Tibial nerve (tissue), 4 donors: ENCODE measurements at regions not wholly inside any gene's neighbourhood (a gene's known extent, or its start where the extent isn't known, plus 50 kb on each side); places are given as distances from the start of the nearest gene placed in this dataset.

ENCODE experiments used
- DNase-seq, 2 donors: peaks; one replicate each; pipeline ENCODE4 v3.0.0-alpha.2; 2019; ENCODE audit warnings: low spot score in 2 of 2
- H3K27ac ChIP-seq, 4 donors: fragments of 200-600 bp; sonication (generic) in 3 of 4; one replicate each; pipeline ENCODE4 v1.5.1; 2017 to 2019; ENCODE audit warnings: mild to moderate bottlenecking in 1 of 4
- H3K27me3 ChIP-seq, 2 donors: fragments of 200-600 bp; sonication (generic) in 1 of 2; one replicate each; pipeline versions ENCODE4 v1.5.1 to v1.6.0; 2017 to 2019
- H3K36me3 ChIP-seq, 3 donors: fragments of 200-600 bp; sonication (generic); one replicate each; pipeline ENCODE4 v1.5.1; 2018 to 2019
- H3K4me1 ChIP-seq, 4 donors: fragments of 200-600 bp; sonication (generic) in 3 of 4; one replicate each; pipeline ENCODE4 v1.5.1; 2017 to 2019
- H3K4me3 ChIP-seq, 4 donors: fragments of 200-600 bp; sonication (generic) in 3 of 4; one replicate each; pipeline ENCODE4 v1.5.1; 2017 to 2019; ENCODE audit warnings: mild to moderate bottlenecking in 1 of 4, moderate library complexity in 1 of 4
- H3K9me3 ChIP-seq, 4 donors: fragments of 200-600 bp; sonication (generic) in 3 of 4; one replicate each; pipeline ENCODE4 v1.5.1; 2017 to 2019
- EP300 ChIP-seq, 2 donors: sonication (generic); formaldehyde crosslinking; IDR thresholded peaks; one replicate each; pipeline ENCODE4 v1.6.1; 2017; ENCODE audit warnings: antibody characterized with exemption in 2 of 2, mild to moderate bottlenecking in 1 of 2
- POLR2A ChIP-seq, 2 donors: fragments of 450-650 bp; IDR thresholded peaks; one replicate each; pipeline ENCODE4 v1.6.1; 2017; ENCODE audit warnings: antibody characterized with exemption in 2 of 2, mild to moderate bottlenecking in 2 of 2, moderate library complexity in 2 of 2
- WGBS, 2 donors: methylation state at CpG; one replicate each; pipeline ENCODE4 v1.1.5; 2018; 5-methylcytosine and 5-hydroxymethylcytosine counted together
- TF ChIP-seq, protein P1 (sequence below), 5 experiments: fragments of 200-600 bp in 3 of 5; fragments of 450-650 bp in 2 of 5; sonication (generic) in 3 of 5; IDR thresholded peaks; one replicate each; pipeline ENCODE4 v1.5.1; 2016 to 2019; ENCODE audit warnings: antibody characterized with exemption in 5 of 5, mild to moderate bottlenecking in 3 of 5, moderate library complexity in 2 of 5

DNA sequence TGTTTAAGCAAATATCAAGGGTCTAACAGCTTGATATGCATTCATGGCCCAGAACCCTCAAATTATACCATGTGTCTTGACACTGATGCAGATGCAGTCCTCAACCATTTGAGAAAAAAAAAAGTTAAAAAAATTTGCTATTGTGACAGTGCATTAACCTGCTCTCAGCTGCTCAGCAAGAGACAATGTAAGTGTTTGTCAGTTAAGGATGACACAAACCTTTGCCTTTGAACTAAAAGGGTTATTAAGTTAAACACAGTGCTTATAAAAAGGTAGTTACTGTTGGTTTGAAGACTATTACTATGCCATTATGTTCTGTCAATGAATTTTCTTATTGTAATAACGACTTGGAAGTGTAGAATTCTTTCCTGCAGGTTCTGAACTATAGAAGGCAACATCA lies 655.6 kb upstream of the NEGR1 start:
- H3K9me3 ChIP-seq: no peaks in the 10 kb centered on the region
- 45 to 56% methylated on average over 1 of the region's 1 CpG for WGBS, 2 donors
- H3K27ac ChIP-seq: no peak overlapping the region
- no peaks in the 10 kb centered on the region for H3K36me3 ChIP-seq
- H3K4me3 ChIP-seq: no peak overlapping the region
- H3K4me1 ChIP-seq: no peaks in the 10 kb centered on the region
- TF ChIP-seq, protein P1, sequence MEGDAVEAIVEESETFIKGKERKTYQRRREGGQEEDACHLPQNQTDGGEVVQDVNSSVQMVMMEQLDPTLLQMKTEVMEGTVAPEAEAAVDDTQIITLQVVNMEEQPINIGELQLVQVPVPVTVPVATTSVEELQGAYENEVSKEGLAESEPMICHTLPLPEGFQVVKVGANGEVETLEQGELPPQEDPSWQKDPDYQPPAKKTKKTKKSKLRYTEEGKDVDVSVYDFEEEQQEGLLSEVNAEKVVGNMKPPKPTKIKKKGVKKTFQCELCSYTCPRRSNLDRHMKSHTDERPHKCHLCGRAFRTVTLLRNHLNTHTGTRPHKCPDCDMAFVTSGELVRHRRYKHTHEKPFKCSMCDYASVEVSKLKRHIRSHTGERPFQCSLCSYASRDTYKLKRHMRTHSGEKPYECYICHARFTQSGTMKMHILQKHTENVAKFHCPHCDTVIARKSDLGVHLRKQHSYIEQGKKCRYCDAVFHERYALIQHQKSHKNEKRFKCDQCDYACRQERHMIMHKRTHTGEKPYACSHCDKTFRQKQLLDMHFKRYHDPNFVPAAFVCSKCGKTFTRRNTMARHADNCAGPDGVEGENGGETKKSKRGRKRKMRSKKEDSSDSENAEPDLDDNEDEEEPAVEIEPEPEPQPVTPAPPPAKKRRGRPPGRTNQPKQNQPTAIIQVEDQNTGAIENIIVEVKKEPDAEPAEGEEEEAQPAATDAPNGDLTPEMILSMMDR (IDR thresholded peaks at IDR 0.05): no peak
- TF ChIP-seq POLR2A (IDR thresholded peaks at IDR 0.05) (no peak), EP300 (IDR thresholded peaks at IDR 0.05) (no peak)
- H3K27me3 ChIP-seq: no peaks in the 10 kb centered on the region
- no peak for DNase-seq

DNA sequence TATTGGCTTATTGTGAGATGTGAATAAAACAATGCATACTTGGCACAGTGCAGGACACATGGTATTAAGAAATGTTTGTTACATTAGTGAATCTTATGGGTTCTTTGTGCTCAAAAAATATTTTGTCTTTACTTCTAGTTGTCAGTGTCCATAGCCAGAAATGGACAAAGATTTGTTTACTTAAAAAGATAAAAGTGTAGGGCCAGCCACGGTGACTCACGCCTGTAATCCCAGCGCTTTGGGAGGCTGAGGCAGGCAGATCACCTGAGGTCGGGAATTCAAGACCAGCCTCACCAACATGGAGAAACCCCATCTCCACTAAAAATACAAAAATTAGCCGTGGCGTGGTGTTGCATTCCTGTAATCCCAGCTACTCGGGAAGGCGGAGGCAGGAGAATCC lies 654.6 kb upstream of the NEGR1 start:
- Histone ChIP-seq H3K27ac (no peak overlapping the region), H3K4me3 (no peak overlapping the region), H3K27me3 (no peaks in the 10 kb centered on the region), H3K4me1 (no peaks in the 10 kb centered on the region), H3K9me3 (no peaks in the 10 kb centered on the region), H3K36me3 (no peaks in the 10 kb centered on the region)
- no peak for DNase-seq
- 89 to 91% methylated on average over 8 of the region's 8 CpGs for WGBS, 2 donors
- no peak for TF ChIP-seq EP300 (IDR thresholded peaks at IDR 0.05)
- TF ChIP-seq, protein P1 (IDR thresholded peaks at IDR 0.05): no peak
- no peak for TF ChIP-seq POLR2A (IDR thresholded peaks at IDR 0.05)

DNA sequence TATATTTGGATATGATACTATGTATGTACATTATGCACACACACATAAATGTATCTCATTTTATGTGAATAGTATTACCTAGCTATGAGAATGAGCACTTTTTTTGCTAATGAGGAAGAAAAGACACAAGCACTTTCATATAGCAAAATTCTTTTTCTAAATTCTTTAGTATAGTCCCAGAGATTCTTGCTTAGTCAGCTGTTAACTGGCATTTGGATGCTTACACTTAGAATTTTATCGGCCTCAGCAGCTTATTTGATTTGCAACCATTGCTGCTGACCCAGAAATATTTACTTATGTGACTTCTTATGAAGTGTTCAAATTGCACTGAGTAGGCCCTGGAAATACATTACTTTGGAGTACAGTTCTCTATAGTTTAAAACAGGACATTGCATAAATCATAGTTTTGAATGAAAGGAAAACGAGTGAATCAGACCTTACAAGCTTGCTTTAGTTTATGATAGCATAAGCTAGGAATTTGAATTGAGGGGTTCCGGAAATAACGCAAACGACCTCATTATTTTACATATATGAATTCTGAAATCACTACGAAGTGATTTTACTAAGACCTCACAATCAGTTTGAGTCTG lies 653.9 kb upstream of the NEGR1 start:
- H3K4me3 ChIP-seq: no peak overlapping the region
- no peaks in the 10 kb centered on the region for H3K36me3 ChIP-seq
- no peaks in the 10 kb centered on the region for H3K27me3 ChIP-seq
- whole genome bisulfite sequencing, 2 donors: 58 to 59% methylated on average over 6 of the region's 6 CpGs
- no peaks in the 10 kb centered on the region for H3K4me1 ChIP-seq
- TF ChIP-seq POLR2A (IDR thresholded peaks at IDR 0.05) (no peak), EP300 (IDR thresholded peaks at IDR 0.05) (no peak)
- TF ChIP-seq, protein P1 (IDR thresholded peaks at IDR 0.05): no peak
- H3K9me3 ChIP-seq: no peaks in the 10 kb centered on the region
- DNase-seq: no peak
- H3K27ac ChIP-seq: no peak overlapping the region

DNA sequence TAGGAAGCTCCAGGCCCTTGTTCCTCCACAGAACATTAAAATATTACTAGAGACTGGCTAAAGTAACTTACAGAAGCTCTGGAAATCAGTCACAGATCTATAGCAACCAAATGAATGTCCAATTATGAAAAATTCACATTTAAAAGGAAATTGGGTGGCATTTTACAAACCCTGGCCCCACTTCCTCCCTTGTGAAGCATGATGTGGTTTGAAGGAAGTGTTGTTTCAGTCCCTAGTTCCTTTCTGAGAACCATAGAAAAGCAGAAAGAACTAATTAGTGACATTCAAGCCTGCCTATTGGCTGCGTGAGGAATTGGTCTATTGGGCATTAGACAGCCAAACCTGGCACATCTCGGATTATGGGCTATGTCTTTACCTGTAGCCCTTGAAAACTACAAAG lies 649.7 kb upstream of the NEGR1 start:
- Histone ChIP-seq H3K4me3 (no peak overlapping the region), H3K27me3 (no peaks in the 10 kb centered on the region), H3K36me3 (no peaks in the 10 kb centered on the region), H3K27ac (no peak overlapping the region), H3K9me3 (no peaks in the 10 kb centered on the region), H3K4me1 (no peaks in the 10 kb centered on the region)
- 87 to 88% methylated on average over 2 of the region's 2 CpGs for WGBS, 2 donors
- no peak for DNase-seq
- TF ChIP-seq POLR2A (IDR thresholded peaks at IDR 0.05) (no peak), EP300 (IDR thresholded peaks at IDR 0.05) (no peak)
- TF ChIP-seq, protein P1 (IDR thresholded peaks at IDR 0.05): no peak

DNA sequence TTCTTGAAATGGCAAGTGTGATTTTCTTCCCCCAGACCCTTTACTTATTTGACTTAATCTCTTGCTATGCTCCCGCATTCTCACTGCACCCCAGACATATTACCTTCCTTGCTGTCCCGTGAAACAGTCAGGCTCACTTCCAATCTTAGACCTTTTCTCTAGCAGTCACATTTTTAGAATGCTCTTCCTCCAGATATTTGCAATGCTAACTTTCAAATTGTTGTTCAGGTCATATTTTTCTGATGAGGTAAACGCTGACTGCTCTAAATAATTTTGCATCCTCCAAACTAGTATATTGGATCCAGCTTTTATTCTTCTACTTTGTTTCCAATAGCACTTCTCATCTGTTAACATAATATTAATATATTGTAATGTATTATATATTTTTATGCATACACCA lies 648.2 kb upstream of the NEGR1 start:
- WGBS, 2 donors: 78 to 79% methylated on average over 3 of the region's 3 CpGs
- no peak for TF ChIP-seq EP300 (IDR thresholded peaks at IDR 0.05)
- TF ChIP-seq, protein P1 (IDR thresholded peaks at IDR 0.05): no peak
- TF ChIP-seq POLR2A (IDR thresholded peaks at IDR 0.05): no peak
- DNase-seq: no peak
- H3K36me3 ChIP-seq: no peaks in the 10 kb centered on the region
- H3K4me1 ChIP-seq: no peaks in the 10 kb centered on the region
- no peaks in the 10 kb centered on the region for H3K9me3 ChIP-seq
- no peaks in the 10 kb centered on the region for H3K27me3 ChIP-seq
- H3K27ac ChIP-seq: no peak overlapping the region
- no peak overlapping the region for H3K4me3 ChIP-seq
